HG02885 (cell line): ENCODE measurements at regions not wholly inside any gene's neighbourhood (a gene's known extent, or its start where the extent isn't known, plus 50 kb on each side); places are given as distances from the start of the nearest gene placed in this dataset.

Source experiments
- ATAC-seq: cut with Tn5 transposase; IDR thresholded peaks from one replicate; pipeline ENCODE4 v1.9.1; 2021; ENCODE audit warnings: mild to moderate bottlenecking; ENCODE audit not compliant: unreplicated experiment, poor library complexity

DNA sequence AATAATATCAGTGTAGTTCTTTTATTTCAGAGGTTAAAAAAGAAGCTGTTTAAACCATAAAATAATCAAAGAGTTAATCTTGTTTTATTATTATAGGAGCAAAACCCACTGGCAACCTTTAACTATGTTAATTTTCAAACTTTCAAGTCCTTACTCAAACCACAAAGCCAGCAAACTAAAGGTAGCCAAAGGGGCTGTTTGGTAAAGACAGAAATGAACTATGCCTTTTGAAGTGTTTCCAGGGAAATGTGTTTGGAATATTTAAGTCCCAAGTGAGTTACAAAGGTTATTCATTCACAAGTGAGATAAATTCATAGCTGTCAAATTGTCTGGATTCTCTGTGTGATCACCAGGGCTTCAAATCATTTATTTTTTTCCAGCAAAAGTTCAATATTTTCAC is 264.7 kb downstream of the MZT1 start:
- no peak for ATAC-seq

GRCh38 chr13:72462166-72462565 is 265.3 kb downstream of the MZT1 start:
- ATAC-seq, result no peak

DNA sequence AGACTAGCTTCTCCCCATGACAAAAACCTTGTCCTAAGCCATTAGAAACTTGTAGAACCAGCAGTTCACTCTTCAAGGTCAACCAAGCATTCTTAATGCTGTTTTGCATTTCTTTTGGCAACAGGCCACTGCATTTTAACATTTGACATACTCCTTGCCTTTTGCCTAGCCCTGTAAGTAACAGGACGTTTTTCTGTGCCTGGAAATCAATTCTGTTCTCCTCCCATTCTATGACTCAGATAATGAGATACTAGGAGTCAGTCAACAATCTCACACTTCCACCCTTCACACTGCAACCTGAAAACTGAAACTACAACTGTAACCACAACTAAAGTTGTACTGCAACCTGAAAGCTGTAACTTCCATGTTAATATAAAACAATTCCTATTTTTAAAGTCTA is 268.7 kb downstream of the MZT1 start:
- ATAC-seq, result no peak

DNA sequence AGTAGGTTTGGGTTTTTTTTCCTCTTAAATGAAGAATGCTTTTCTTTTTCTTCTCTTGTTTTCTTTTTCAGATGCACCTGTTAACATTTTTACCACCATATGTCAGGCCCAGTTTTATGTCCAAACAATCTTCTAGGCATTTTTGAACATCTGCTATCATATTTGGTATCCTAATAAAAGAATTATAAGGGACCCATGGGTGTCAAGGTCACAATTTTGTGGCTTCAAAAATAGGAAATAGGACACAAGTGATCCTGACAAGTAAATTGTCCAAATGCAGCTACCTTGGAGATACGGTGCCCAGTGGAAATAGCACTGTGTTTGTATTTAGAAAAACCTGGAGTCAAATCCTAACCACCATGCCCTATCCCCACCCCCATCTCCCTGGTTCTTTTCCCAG is 270.3 kb downstream of the MZT1 start:
- no peak for ATAC-seq

GRCh38 chr13:72456486-72456885 is 270.9 kb downstream of the MZT1 start:
- ATAC-seq, result no peak

DNA sequence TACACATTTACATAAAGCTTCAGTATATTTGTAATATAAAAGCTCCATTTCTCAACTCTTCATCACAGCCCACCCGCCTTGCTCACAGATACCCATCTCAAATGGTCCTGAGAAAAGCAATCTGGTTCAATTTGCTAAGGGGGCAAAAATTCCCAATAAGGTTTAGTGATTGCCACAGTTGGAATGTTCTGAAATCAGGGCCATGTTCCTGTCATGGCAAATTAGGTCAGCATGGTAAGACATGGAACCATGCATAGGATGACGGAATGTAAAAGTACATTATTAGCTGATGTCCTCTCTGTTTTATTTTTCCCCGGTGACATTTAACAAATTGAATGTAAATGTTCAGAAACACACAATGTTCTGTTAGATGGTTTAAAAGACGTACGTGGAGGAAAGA is 274.3 kb downstream of the MZT1 start:
- no peak for ATAC-seq

GRCh38 chr13:72448082-72448481 is 279.3 kb downstream of the MZT1 start:
- ATAC-seq, result no peak

DNA sequence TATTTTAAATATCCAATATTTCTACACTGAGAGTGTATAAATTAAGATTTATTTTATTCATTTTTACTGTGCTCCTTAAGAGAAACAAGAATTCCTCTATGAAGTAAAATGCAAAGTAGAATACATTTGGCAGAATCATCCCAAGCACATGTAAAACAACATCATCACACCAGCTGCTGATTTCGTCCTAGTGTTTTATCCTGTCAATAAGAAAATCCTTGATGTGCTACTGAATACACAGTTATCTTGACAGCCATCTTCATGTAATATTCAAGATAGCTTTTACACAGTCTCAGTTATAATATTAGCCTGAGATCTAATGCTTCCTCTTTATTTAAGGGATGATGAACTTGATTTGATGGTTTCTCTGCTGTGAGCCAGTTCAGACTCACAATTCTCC is 282.4 kb downstream of the MZT1 start:
- no peak for ATAC-seq

- ATAC-seq, result no peak
These were observed 290.0 kb downstream of the MZT1 start for GRCh38 chr13:72437458-72437857.

- ATAC-seq, result no peak
These were observed 292.2 kb downstream of the MZT1 start for GRCh38 chr13:72435251-72435650.

DNA sequence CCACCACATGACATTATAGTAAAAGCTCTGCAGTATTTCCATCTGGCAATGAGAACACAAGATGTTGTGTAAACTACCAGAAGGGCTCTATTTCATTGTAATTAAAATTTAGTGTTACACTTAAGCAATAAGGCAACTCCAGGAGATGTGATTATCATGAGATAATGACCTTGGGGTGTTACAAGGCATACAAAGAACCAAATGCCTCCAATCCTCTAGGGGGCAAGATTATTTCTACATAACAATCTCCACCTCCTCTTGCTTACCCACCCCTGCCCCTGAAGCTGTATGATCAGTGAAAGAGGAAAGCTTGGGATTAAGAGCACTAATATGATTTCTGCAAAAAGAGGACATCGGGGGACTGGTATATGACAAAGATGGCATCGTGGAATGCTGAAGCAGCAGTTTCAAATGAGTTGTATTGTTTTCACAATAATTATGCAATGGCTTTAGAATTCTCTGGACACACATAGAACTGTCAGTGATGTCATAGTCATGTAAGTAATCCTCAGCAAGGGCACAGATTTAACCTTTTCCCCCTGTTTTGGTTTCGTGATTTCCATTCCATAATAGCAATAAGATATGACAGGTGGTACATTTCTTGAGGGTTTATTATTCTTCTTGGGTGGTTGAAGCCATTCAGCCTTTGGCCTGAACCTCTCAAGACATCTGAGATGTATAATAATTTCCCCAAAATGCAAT is 295.3 kb downstream of the MZT1 start:
- ATAC-seq, result no peak

GRCh38 chr13:72430923-72431322 is 296.5 kb downstream of the MZT1 start:
- ATAC-seq, result no peak

DNA sequence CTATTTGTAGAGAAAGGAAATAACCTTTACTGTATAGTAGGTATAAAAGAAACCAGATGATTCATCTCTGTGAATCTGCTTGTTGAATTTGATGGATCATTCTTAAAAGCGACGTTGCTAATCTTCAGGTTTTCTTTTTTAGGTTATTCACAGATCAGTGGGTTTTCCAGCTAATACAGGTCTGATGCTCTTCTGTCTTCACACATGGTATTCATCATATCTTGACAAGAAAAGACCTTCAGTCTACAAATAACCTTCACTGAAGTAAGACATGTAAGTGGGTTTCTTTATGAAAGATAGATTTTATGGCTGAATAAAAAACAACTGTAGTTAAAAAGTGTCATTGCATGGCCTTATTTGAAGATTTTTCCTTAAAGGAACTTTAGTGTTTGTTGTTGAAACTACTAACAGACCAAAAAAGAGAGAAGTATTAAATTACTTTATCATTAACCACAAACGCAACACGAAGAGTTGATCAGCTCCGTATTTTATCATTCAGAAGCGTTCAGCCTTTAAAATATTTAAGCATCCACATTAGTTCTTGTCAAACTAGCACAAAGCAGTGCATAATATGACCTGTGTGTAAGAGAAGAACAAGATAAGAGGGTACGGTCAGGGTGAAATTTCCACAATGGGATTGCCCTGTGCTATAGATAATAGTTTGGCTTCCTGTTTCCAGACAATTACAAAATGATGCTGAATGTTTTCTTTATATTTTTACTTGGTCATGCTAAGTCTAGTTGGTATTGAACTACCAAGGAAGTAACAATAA is 299.5 kb downstream of the MZT1 start:
- no peak for ATAC-seq

DNA sequence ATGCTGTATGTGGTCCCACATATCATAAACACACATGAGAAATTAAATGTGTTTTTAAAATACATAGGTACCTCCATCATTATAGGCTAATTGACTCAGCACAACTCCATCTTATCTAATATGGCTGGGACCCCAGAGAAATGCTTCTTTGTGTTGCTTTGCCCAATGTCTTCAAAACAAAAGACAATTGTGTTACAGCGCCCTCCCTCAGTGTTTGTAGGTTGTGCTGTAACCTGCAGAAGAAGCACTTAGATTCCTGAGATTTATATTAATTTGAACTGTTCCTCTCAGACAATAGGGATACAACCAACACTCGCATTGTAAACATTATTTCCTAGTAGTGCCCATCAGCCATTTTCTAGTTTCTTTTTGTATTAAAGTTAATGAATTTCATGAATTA is 303.4 kb downstream of the MZT1 start:
- no peak for ATAC-seq

GRCh38 chr13:72415817-72416216 is 311.6 kb downstream of the MZT1 start:
- ATAC-seq, result no peak

- no peak for ATAC-seq
These were observed 314.9 kb downstream of the MZT1 start for GRCh38 chr13:72412481-72412880.

DNA sequence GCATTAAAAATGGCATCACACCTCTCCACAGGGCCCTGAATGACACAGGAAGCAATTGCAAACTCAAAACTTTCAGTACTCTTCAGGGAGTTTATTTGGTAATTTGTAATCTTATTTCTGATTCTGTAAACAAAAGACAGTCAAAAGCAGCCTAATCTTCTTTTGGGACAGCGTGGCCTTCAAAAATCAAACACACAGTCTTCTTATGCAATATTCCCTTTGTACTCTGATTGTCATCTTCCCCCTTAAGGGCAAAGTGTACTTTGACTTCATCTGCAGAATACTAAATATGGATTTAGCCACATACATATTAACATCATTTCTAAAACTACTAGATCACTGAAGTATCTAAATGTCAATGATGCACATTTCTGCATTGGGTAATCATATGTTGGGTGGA is 322.0 kb downstream of the MZT1 start:
- no peak for ATAC-seq

GRCh38 chr13:72403396-72404010 is 323.9 kb downstream of the MZT1 start:
- ATAC-seq, result no peak

GRCh38 chr13:72400856-72401255 is 326.6 kb downstream of the MZT1 start:
- ATAC-seq, result no peak

GRCh38 chr13:72399351-72399750 is 328.1 kb downstream of the MZT1 start:
- no peak for ATAC-seq

- no peak for ATAC-seq
These were observed 330.2 kb downstream of the MZT1 start for GRCh38 chr13:72397265-72397664.

DNA sequence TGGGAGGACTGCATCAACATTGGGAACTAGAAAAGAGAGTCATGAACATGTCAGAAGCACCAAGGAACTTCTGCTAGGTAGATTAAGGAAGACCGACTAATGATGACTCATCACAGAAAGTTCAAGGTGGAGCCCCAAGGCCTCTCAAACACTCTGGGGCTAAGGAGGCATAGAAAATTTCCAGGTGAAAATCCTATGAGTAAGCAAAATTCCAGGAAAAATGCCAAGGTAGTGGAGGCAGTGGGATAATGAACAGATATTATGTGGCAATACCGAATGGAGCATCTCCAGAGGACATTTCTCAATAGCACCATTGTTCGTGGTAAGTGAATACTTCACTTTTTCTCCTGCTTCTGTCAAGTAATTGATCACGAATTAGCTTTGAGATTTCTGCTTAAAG is 336.5 kb downstream of the MZT1 start:
- ATAC-seq, result no peak
